Breast epithelium (tissue), 4 donors: ENCODE measurements at regions not wholly inside any gene's neighbourhood (a gene's known extent, or its start where the extent isn't known, plus 50 kb on each side); places are given as distances from the start of the nearest gene placed in this dataset.

ENCODE experiments used
- DNase-seq, 2 donors: peaks; one replicate each; pipeline ENCODE4 v3.0.0-alpha.2; 2019; ENCODE audit warnings: low spot score in 2 of 2
- H3K27ac ChIP-seq, 2 donors: fragments of 200-600 bp; sonication (generic) in 1 of 2; one replicate each; pipeline ENCODE4 v1.5.1; 2016 to 2019; ENCODE audit warnings: mild to moderate bottlenecking in 1 of 2
- H3K27me3 ChIP-seq, 2 donors: fragments of 200-600 bp; sonication (generic) in 1 of 2; one replicate each; pipeline versions ENCODE4 v1.5.1 to v1.6.0; 2017 to 2019; ENCODE audit warnings: control low read depth in 1 of 2, mild to moderate bottlenecking in 1 of 2
- H3K36me3 ChIP-seq: fragments of 200-600 bp; one replicate; pipeline ENCODE4 v1.5.1; 2019
- H3K4me1 ChIP-seq, 2 donors: fragments of 200-600 bp; sonication (generic); one replicate each; pipeline ENCODE4 v1.5.1; 2016 to 2019; ENCODE audit warnings: control low read depth in 1 of 2
- H3K4me3 ChIP-seq, 3 donors: fragments of 200-600 bp; sonication (generic); 1 replicate in 2 of 3; 2 replicates in 1 of 3; pipeline ENCODE4 v1.5.1; 2016 to 2019; ENCODE audit warnings: mild to moderate bottlenecking in 3 of 3, moderate library complexity in 2 of 3
- H3K9me3 ChIP-seq, 2 donors: fragments of 200-600 bp; sonication (generic) in 1 of 2; one replicate each; pipeline ENCODE4 v1.5.1; 2016 to 2019; ENCODE audit warnings: control low read depth in 1 of 2
- CTCF ChIP-seq, 3 donors: fragments of 450-650 bp; IDR thresholded peaks; one replicate each; pipeline ENCODE4 v1.5.1; 2016 to 2017; ENCODE audit warnings: antibody characterized with exemption in 3 of 3, mild to moderate bottlenecking in 3 of 3, moderate library complexity in 3 of 3
- POLR2A ChIP-seq: fragments of 450-650 bp; IDR thresholded peaks from one replicate; pipeline ENCODE4 v1.6.1; 2016; ENCODE audit warnings: antibody characterized with exemption, mild to moderate bottlenecking, moderate library complexity
- POLR2AphosphoS5 ChIP-seq, 3 donors: sonication (generic); formaldehyde crosslinking; IDR thresholded peaks; one replicate each; pipeline ENCODE4 v1.6.1; 2017; ENCODE audit warnings: antibody characterized with exemption in 3 of 3
- intact Hi-C: fragments of 100-400 bp; cut with DNase I; formaldehyde crosslinking; loops from one replicate; pipeline ENCODE4 v1.15.1; 2023; ENCODE audit warnings: low total_unique reads

- Histone ChIP-seq H3K36me3 (no peaks in the 10 kb centered on the region), H3K4me3 (no peak overlapping the region), H3K27me3 (no peaks in the 10 kb centered on the region), H3K4me1 (no peaks in the 10 kb centered on the region), H3K27ac (no peak overlapping the region), H3K9me3 (no peaks in the 10 kb centered on the region)
- intact Hi-C loops = no loop called here
- TF ChIP-seq POLR2AphosphoS5 (IDR thresholded peaks at IDR 0.05) = no peak
- no peak for TF ChIP-seq POLR2A
- TF ChIP-seq CTCF (IDR thresholded peaks at IDR 0.05) = no peak
- no peak for DNase-seq
Observed at GRCh38 chr9:32875748-32876147, 92.4 kb downstream of the TMEM215 start.

- intact Hi-C loops = no loop called here
- Histone ChIP-seq H3K9me3 (no peaks in the 10 kb centered on the region), H3K4me3 (no peak overlapping the region), H3K4me1 (no peaks in the 10 kb centered on the region), H3K36me3 (no peaks in the 10 kb centered on the region), H3K27ac (no peak overlapping the region), H3K27me3 (no peaks in the 10 kb centered on the region)
- TF ChIP-seq POLR2AphosphoS5 (IDR thresholded peaks at IDR 0.05) (no peak), CTCF (IDR thresholded peaks at IDR 0.05) (no peak)
- no peak for DNase-seq
Observed at GRCh38 chr9:32877103-32877502, 93.8 kb downstream of the TMEM215 start.

GRCh38 chr9:32877639-32878217, 94.4 kb downstream of the TMEM215 start:
- no peak for DNase-seq
- no peaks in the 10 kb centered on the region for H3K4me1 ChIP-seq
- H3K27me3 ChIP-seq = no peaks in the 10 kb centered on the region
- H3K36me3 ChIP-seq = no peaks in the 10 kb centered on the region
- intact Hi-C loops = no loop called here
- no peak overlapping the region for H3K4me3 ChIP-seq
- no peak for TF ChIP-seq POLR2AphosphoS5 (IDR thresholded peaks at IDR 0.05)
- no peak for TF ChIP-seq CTCF (IDR thresholded peaks at IDR 0.05)
- no peak for TF ChIP-seq POLR2A
- H3K27ac ChIP-seq = no peak overlapping the region
- no peaks in the 10 kb centered on the region for H3K9me3 ChIP-seq

GRCh38 chr9:32879335-32879734, 96.0 kb downstream of the TMEM215 start:
- H3K9me3 ChIP-seq = no peaks in the 10 kb centered on the region
- DNase-seq = no peak
- H3K4me1 ChIP-seq = no peaks in the 10 kb centered on the region
- intact Hi-C loops = no loop called here
- TF ChIP-seq CTCF (IDR thresholded peaks at IDR 0.05) = no peak
- H3K4me3 ChIP-seq = no peak overlapping the region
- no peaks in the 10 kb centered on the region for H3K27me3 ChIP-seq
- no peaks in the 10 kb centered on the region for H3K36me3 ChIP-seq
- H3K27ac ChIP-seq = no peak overlapping the region

GRCh38 chr9:32881948-32882347, 98.6 kb downstream of the TMEM215 start:
- Histone ChIP-seq H3K4me3 (no peak overlapping the region), H3K27me3 (no peaks in the 10 kb centered on the region), H3K27ac (no peak overlapping the region), H3K4me1 (no peaks in the 10 kb centered on the region), H3K36me3 (no peaks in the 10 kb centered on the region), H3K9me3 (no peaks in the 10 kb centered on the region)
- TF ChIP-seq CTCF (IDR thresholded peaks at IDR 0.05) (no peak), POLR2AphosphoS5 (IDR thresholded peaks at IDR 0.05) (no peak), POLR2A (no peak)
- DNase-seq = no peak
- intact Hi-C loops = no loop called here
